ENCODE measurements at regions not wholly inside any gene's neighbourhood (a gene's known extent, or its start where the extent isn't known, plus 50 kb on each side); places are given as distances from the start of the nearest gene placed in this dataset.
"Not testable (repeated sequence)": the region's sequence is repeated elsewhere in the genome, so short reads cannot be mapped to it uniquely, and the experiment has no call there.

DNA sequence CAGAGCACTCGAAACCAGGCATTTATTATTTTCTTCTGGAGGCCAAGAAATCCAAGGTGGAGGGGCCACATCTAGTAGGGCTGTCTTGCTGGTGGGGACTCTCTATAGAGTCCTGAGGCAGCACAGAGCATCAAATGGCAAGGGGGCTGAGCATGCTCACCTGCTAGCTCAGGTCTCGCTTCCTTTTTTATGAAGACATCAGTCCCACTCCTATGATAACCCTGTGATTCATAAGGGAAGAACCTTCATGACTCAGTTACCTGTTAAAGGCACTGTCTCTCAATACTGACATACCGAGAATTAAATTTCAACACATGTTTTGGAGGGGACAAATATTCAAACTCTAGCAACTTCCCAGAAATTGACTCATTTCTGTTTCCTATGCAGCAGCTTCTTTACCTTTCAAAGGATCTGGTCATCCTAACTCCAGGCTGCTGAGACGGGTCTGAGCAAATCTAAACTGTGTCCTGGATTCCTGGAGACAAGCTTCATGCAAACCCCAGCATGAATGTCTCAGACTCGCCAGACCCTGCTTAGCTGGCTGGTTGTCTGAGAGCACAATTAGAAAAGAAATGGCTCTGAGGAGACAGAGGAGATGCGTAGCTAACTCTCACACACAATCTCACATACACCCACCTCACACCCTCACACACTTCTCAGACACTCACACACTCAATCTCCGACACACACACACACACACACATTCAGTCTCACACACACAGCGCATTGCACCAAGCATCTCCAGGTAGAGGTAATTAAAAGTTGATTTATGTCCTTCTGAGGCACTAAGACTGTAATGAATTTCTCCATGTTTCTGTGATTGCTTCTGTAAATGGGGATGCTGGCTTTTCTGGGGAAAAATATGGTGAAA is 280.8 kb downstream of the BCL2L11 start:
- not testable (repeated sequence) for DNase-seq (ENCODE audit: low spot score)

DNA sequence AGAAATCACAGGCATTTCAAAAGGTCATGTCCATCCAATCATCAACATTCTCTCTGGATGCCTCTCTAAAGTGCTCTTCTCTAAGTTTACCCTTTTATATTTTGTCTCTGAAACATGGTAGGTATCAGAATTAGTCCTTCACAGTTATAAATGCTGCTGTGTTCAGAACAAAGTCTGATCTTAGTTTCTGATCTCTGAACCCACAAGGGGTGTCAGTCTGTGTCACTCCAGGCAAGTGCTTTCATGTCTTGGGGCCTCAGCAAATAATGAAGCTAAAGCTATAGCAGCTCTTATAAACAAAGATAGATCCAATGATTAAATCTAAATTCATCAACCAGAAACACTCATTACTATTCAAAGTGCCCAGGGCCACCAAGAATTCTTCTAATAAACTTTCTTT is 281.7 kb downstream of the BCL2L11 start:
- DNase-seq (ENCODE audit: low spot score), result not testable (repeated sequence)

GRCh38 chr2:111403287-111403686 is 282.6 kb downstream of the BCL2L11 start:
- DNase-seq (ENCODE audit: low spot score), result not testable (repeated sequence)

- not testable (repeated sequence) for DNase-seq (ENCODE audit: low spot score)
Observed at GRCh38 chr2:111406616-111407015, 285.9 kb downstream of the BCL2L11 start.

GRCh38 chr2:111407632-111408194 is 287.0 kb downstream of the BCL2L11 start:
- DNase-seq (ENCODE audit: low spot score), result not testable (repeated sequence)

GRCh38 chr2:111410868-111411406 is 290.2 kb downstream of the BCL2L11 start:
- DNase-seq (ENCODE audit: low spot score), result not testable (repeated sequence)

- not testable (repeated sequence) for DNase-seq (ENCODE audit: low spot score)
Observed at GRCh38 chr2:111411867-111412681, 291.4 kb downstream of the BCL2L11 start.

- DNase-seq (ENCODE audit: low spot score), result not testable (repeated sequence)
Observed at GRCh38 chr2:111412841-111413650, 292.3 kb downstream of the BCL2L11 start.

DNA sequence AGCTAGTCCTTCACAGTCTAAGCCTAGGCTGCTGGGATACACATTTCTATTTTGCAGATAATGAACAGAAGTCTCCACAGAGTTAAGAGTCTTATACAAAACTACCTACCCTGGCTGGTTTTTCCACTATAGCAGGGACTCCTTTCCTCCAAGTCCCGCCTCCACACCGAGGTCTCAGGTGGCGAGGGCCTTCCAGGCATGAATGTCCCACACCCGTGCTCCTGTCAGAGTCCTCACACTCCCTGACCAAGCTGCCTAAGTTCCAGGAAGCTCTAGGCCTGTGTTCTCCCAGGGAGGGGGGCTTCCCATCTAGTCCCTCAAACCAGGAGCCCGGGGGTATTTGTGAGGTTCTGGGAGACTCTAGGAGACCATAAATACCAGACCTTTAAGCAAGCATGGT is 293.2 kb downstream of the BCL2L11 start:
- DNase-seq (ENCODE audit: low spot score), result not testable (repeated sequence)

DNA sequence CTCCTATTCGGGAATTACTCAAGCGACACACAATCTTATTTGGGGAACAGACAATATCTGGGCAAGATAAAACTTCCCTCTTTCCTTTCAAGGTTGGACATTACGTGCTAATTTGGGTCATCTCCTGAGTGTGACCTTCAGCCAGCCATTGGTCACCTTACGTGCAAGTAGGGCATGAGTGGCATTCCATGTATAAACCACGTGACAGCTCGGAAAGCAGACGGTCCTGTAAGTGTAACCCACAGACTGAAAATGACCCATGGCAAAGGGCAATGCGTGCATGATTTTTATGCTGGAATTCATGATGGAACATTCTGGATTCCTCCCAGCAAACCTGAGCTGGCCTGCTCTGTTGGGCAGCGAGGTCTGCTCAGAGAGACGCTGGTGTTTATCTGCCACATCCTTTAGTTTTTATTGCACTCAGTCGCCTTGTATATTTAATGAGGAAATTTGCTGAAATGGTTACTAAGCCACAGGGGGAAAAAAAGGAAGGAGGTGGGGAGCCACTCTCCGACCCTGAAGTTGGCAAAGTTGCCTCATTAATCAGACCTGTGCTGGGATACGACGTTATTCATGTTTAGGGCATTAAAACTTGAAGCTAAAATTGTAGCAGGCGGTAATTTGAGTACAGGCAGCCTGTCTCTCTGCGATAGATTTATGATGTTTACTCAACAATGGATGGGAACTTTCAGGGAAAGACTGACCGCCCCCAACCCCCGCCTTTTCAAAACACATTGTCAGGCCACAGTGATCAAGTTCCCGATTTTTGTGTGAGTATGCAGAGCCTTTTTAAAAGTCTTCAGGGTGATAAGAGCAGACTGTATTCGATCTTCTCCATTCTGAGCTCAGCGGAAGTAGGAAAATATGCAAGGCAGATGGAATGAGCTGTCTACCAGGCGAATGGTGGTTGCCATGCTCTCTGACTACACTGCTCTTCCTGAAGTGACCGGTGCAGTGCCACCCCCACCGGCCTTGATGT is 295.3 kb downstream of the BCL2L11 start:
- DNase-seq (ENCODE audit: low spot score), result not testable (repeated sequence)

DNA sequence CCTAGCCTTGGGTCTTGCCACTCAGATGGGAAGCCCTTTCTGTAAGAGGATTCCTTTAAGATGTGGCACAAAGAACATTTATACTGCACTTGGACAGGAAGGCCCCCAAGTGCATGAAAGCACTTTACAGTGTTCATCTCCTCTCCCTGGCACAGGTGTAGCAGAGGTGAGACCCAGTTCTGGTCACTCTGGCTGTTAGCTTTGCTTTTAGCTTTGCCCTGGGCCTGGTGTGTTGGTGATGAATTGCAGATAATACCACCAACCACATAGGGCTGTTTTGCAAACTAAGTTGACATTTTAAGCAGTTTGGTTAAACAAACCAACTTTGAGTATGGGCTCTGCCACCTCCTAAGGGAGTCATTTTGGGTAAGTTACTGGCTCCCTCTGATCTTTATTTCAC is 296.3 kb downstream of the BCL2L11 start:
- DNase-seq (ENCODE audit: low spot score), result not testable (repeated sequence)

DNA sequence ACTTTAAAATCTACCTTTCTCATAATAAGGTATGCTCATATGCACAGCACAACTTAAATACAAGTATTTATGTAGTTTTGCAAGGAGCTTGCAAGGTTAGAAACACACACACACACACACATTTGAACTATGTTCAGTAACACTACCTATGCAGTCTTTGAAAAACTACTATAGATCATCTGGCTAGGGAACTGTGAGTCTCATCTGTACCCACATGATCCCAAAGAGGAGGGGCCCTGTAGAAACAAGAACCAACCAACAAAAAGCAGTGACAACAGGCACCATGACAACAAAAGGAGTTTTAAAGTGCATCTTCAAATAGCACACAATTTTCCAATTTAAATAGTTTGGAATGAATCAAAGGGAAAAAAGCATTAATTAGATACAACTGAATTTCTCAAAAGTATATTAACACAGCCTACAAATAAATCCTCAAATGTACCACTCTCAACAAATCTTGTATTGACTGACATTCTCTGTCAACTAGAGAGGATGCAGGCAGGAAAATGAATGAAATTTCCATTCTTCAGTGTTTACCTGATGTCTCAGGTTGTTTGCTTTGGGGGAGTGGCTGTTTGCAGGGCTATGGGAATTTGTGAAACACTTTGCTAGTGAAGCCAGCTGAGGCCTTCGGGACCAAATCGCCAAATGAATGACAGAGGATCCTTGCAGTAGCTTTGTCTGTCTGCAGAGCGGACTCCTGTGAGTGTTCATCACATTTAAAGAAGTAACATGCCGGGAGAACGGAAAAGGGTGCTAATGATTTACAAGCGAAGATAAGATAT is 297.6 kb downstream of the BCL2L11 start:
- not testable (repeated sequence) for DNase-seq (ENCODE audit: low spot score)

DNA sequence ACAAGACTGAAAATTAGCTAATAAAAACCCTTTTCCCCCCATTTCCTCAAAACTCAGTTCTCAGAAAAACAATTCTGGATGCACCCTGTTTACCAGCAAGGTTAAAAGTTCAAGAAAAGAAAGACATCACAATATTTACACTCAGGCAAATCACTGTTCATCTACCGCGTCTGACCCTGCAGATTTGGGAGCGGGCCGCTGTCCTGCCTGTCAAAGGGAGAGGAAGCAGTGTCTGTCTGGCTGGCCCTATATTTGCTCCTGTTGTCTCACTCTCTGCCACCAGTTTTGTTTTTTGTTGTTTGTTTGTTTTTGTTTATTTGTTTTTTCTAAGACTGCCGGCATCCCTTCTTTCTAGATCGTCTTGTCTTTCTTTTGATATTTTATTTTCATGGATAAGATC is 299.4 kb downstream of the BCL2L11 start:
- DNase-seq (ENCODE audit: low spot score), result not testable (repeated sequence)

- DNase-seq (ENCODE audit: low spot score), result not testable (repeated sequence)
Observed at GRCh38 chr2:111420835-111421234, 300.1 kb downstream of the BCL2L11 start.

- not testable (repeated sequence) for DNase-seq (ENCODE audit: low spot score)
Observed at GRCh38 chr2:111421949-111422348, 301.2 kb downstream of the BCL2L11 start.

GRCh38 chr2:111422562-111422961 is 301.8 kb downstream of the BCL2L11 start:
- DNase-seq (ENCODE audit: low spot score), result not testable (repeated sequence)

- DNase-seq (ENCODE audit: low spot score), result not testable (repeated sequence)
Observed at GRCh38 chr2:111423184-111423583, 302.5 kb downstream of the BCL2L11 start.

GRCh38 chr2:111424176-111424575 is 303.5 kb downstream of the BCL2L11 start:
- DNase-seq (ENCODE audit: low spot score), result not testable (repeated sequence)

DNA sequence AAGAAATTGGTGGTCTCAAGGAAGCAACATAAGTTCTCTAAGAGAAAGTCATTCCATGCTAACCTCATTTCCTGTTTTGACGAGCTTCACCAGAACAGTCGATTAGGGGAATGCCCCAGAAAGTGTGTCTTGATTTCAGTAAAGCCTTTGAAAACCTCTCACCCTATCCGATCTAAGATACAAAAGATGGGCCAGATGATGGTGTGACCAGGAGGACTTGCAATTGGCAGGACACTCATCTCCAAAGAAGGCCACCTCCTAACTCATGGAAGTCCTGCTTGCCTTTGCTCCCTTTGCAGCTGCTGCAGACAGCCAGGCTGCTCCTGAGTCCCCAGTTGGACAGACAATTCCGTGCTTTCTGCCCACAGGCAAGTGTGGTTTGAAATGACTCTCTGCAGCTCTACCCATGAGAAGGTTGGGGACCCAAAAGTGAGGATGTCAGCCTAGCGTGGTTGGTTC is 304.2 kb downstream of the BCL2L11 start:
- not testable (repeated sequence) for DNase-seq (ENCODE audit: low spot score)
